HCT116 (cell line): ENCODE measurements at regions not wholly inside any gene's neighbourhood (a gene's known extent, or its start where the extent isn't known, plus 50 kb on each side); places are given as distances from the start of the nearest gene placed in this dataset.

ENCODE experiments used
- ATAC-seq: fragments of 200-7000 bp; cut with Tn5 transposase; 2 replicates; pipeline ENCODE4 v1.9.1; 2020; ENCODE audit warnings: mild to moderate bottlenecking, moderate library complexity
- BruUV-seq: library from RNA; stranded (reverse); fragments of 400-500 nt; replicated peaks from 2 replicates; lab custom pipeline; 2021; lab: Mats Ljungman, UMichigan
- CTCF ChIA-PET: fragments of 300-600 bp; sonication (Branson Sonifier 250); formaldehyde crosslinking; loops from one replicate; lab custom pipeline; 2021; ENCODE audit warnings: antibody characterized with exemption; lab: Charles Lee
- POLR2A ChIA-PET: fragments of 300-600, 350-600 bp; sonication (Branson Sonifier 250); formaldehyde crosslinking; loops from one replicate; lab custom pipeline; 2021; ENCODE audit warnings: antibody characterized with exemption; lab: Charles Lee
- RAD21 ChIA-PET, 2 experiments: fragments of 300-600 bp; sonication (Branson Sonifier 250); formaldehyde crosslinking; loops; one replicate each; lab custom pipeline; 2023; ENCODE audit warnings: low total read pairs in 2 of 2; ENCODE audit not compliant: uncharacterized antibody in 2 of 2, unreplicated experiment in 2 of 2, low non-redundant PET in 1 of 2; lab: Charles Lee
- DNase-seq: peaks from one replicate; pipeline ENCODE4 v3.0.0-alpha.2; 2010; ENCODE audit warnings: low read depth, low spot score
- H2AFZ ChIP-seq: fragments of 200-600 bp; shearing (Covaris generic), sonication (generic); 2 replicates; pipeline ENCODE4 v1.6.1; 2017; ENCODE audit warnings: low read depth, mixed run types, mixed read lengths, antibody characterized with exemption, low read length; ENCODE audit not compliant: poor library complexity, severe bottlenecking
- H3K27ac ChIP-seq: 2 replicates; pipeline ENCODE4 v1.5.1; 2012; ENCODE audit warnings: low read depth, low read length
- H3K27me3 ChIP-seq: fragments of 200-600 bp; sonication (generic); 2 replicates; pipeline ENCODE4 v1.6.1; 2016; ENCODE audit warnings: mixed run types, low read length, mixed read lengths; ENCODE audit not compliant: insufficient read depth
- H3K36me3 ChIP-seq, 2 experiments: fragments of 200-500 bp in 1 of 2; fragments of 200-600 bp in 1 of 2; sonication (Bioruptor generic) in 1 of 2; sonication (generic) in 1 of 2; 2 replicates each; pipeline versions ENCODE4 v1.5.1 to v1.6.1; 2014 to 2016; ENCODE audit warnings: low read length in 2 of 2, inconsistent platforms in 1 of 2, mixed read lengths in 1 of 2, mixed run types in 1 of 2; ENCODE audit not compliant: insufficient read depth in 2 of 2, control insufficient read depth in 1 of 2
- H3K4me1 ChIP-seq, 2 experiments: fragments of 200-600 bp in 1 of 2; sonication (generic) in 1 of 2; 2 replicates each; pipeline versions ENCODE4 v1.5.1 to v1.6.1; 2012 to 2017; ENCODE audit warnings: low read length in 2 of 2, inconsistent platforms in 1 of 2, mild to moderate bottlenecking in 1 of 2, mixed read lengths in 1 of 2, mixed run types in 1 of 2, moderate library complexity in 1 of 2; ENCODE audit not compliant: insufficient read depth in 2 of 2, control insufficient read depth in 1 of 2
- H3K4me2 ChIP-seq: fragments of 200-600 bp; sonication (generic); 2 replicates; pipeline ENCODE4 v1.6.1; 2017; ENCODE audit warnings: mixed run types, low read length, mixed read lengths
- H3K4me3 ChIP-seq, 2 experiments: fragments of 200-600 bp in 1 of 2; sonication (generic) in 1 of 2; replicated peaks in 1 of 2; 2 replicates each; pipeline ENCODE4 v1.5.1; 2011 to 2016; ENCODE audit warnings: low read length in 2 of 2, control low read depth in 1 of 2, low read depth in 1 of 2, mild to moderate bottlenecking in 1 of 2, mixed read lengths in 1 of 2, mixed run types in 1 of 2
- H3K79me2 ChIP-seq: fragments of 200-600 bp; sonication (generic); 2 replicates; pipeline ENCODE4 v1.6.1; 2017; ENCODE audit warnings: mild to moderate bottlenecking, mixed run types, low read length, moderate library complexity, mixed read lengths; ENCODE audit not compliant: insufficient read depth
- H3K9ac ChIP-seq: fragments of 200-600 bp; sonication (generic); 2 replicates; pipeline ENCODE4 v1.6.1; 2016; ENCODE audit warnings: low read length, mixed read lengths
- H3K9me2 ChIP-seq: fragments of 200-600 bp; sonication (generic), shearing (Covaris generic); 2 replicates; pipeline ENCODE4 v1.6.1; 2017; ENCODE audit warnings: mixed run types, mild to moderate bottlenecking, moderate library complexity; ENCODE audit not compliant: insufficient read depth
- H3K9me3 ChIP-seq, 2 experiments: fragments of 200-500 bp in 1 of 2; fragments of 200-600 bp in 1 of 2; sonication (Bioruptor generic) in 1 of 2; sonication (generic) in 1 of 2; 2 replicates each; pipeline ENCODE4 v1.6.1; 2014 to 2017; ENCODE audit warnings: low read length in 2 of 2, mixed read lengths in 2 of 2, inconsistent platforms in 1 of 2, low read depth in 1 of 2, mild to moderate bottlenecking in 1 of 2, mixed run types in 1 of 2, moderate library complexity in 1 of 2; ENCODE audit not compliant: control insufficient read depth in 1 of 2, insufficient read depth in 1 of 2
- H4K20me1 ChIP-seq: fragments of 200-600 bp; sonication (generic), shearing (Covaris generic); 2 replicates; pipeline ENCODE4 v1.6.1; 2017; ENCODE audit warnings: mixed run types, mild to moderate bottlenecking, moderate library complexity; ENCODE audit not compliant: insufficient read depth
- ATF3 ChIP-seq: IDR thresholded peaks from 2 replicates; pipeline ENCODE4 v1.6.1; 2012
- CTCF ChIP-seq, 3 experiments: fragments of 200-600 bp in 1 of 3; sonication (generic) in 1 of 3; IDR thresholded peaks in 2 of 3; conservative IDR thresholded peaks in 1 of 3; 2 replicates each; pipeline ENCODE4 v1.5.1; 2012 to 2017; ENCODE audit warnings: low read depth in 2 of 3, low read length in 2 of 3, antibody characterized with exemption in 1 of 3, borderline replicate concordance in 1 of 3, control low read depth in 1 of 3, mild to moderate bottlenecking in 1 of 3, mixed read lengths in 1 of 3, mixed run types in 1 of 3, moderate library complexity in 1 of 3; ENCODE audit not compliant: insufficient read depth in 1 of 3
- EGR1 ChIP-seq: IDR thresholded peaks from 2 replicates; pipeline ENCODE4 v1.6.1; 2012; ENCODE audit warnings: low read depth
- EZH2 ChIP-seq: fragments of 200-600 bp; sonication (generic); IDR thresholded peaks from 2 replicates; pipeline ENCODE4 v1.6.1; 2017; ENCODE audit warnings: antibody characterized with exemption, mixed run types
- FOSL1 ChIP-seq: IDR thresholded peaks from 2 replicates; pipeline ENCODE4 v1.6.1; 2012; ENCODE audit warnings: low read depth
- POLR2A ChIP-seq: IDR thresholded peaks from 2 replicates; pipeline ENCODE4 v1.7.0; 2011; ENCODE audit warnings: borderline replicate concordance; ENCODE audit not compliant: insufficient read depth, insufficient read length; ENCODE audit errors: extremely low read depth
- RAD21 ChIP-seq: IDR thresholded peaks from 2 replicates; pipeline ENCODE4 v1.6.1; 2012; ENCODE audit warnings: low read depth, mild to moderate bottlenecking
- SRF ChIP-seq: IDR thresholded peaks from 2 replicates; pipeline ENCODE4 v1.6.1; 2012; ENCODE audit warnings: low read depth
- TCF7L2 ChIP-seq: IDR thresholded peaks from 2 replicates; pipeline ENCODE4 v1.7.0; 2011; ENCODE audit warnings: borderline replicate concordance, inconsistent platforms; ENCODE audit not compliant: insufficient read depth, insufficient read length; ENCODE audit errors: extremely low read depth
- YY1 ChIP-seq: IDR thresholded peaks from 2 replicates; pipeline ENCODE4 v1.6.1; 2011; ENCODE audit warnings: low read length, low read depth, moderate library complexity, mild to moderate bottlenecking; ENCODE audit not compliant: insufficient replicate concordance; ENCODE audit errors: extremely low read depth
- ZBTB33 ChIP-seq: IDR thresholded peaks from 2 replicates; pipeline ENCODE4 v1.6.1; 2011; ENCODE audit warnings: mild to moderate bottlenecking, low read length, moderate library complexity; ENCODE audit not compliant: insufficient replicate concordance; ENCODE audit errors: extremely low read depth
- intact Hi-C: fragments of 100-400 bp; cut with micrococcal nuclease; formaldehyde crosslinking; loops from 2 replicates; pipeline ENCODE4 v1.10.0; 2022

GRCh38 chr3:118213892-118214291 lies 820.8 kb downstream of the IGSF11 start:
- no TSS peak for BruUV-seq
- DNase-seq = no peak
- CTCF ChIA-PET = no interaction called here
- H3K9ac ChIP-seq = no peak overlapping the region
- H3K27ac ChIP-seq = no peak overlapping the region
- RAD21 ChIA-PET = no interaction called here
- H2AFZ ChIP-seq = no peak overlapping the region
- no peaks in the 10 kb centered on the region for H3K9me2 ChIP-seq
- no peaks in the 10 kb centered on the region for H3K79me2 ChIP-seq
- H3K9me3 ChIP-seq = no peaks in the 10 kb centered on the region
- no peaks in the 10 kb centered on the region for H3K4me1 ChIP-seq
- POLR2A ChIA-PET = no interaction called here
- TF ChIP-seq POLR2A (no peak), YY1 (no peak), TCF7L2 (no peak), ATF3 (no peak)
- TF ChIP-seq, all 23 proteins: peak for 0
- no peaks in the 10 kb centered on the region for H3K36me3 ChIP-seq
- ATAC-seq = no peak
- intact Hi-C loops = no loop called here
- no peaks in the 10 kb centered on the region for H3K27me3 ChIP-seq
- no peaks in the 10 kb centered on the region for H4K20me1 ChIP-seq
- no peak overlapping the region for H3K4me2 ChIP-seq
- no peak overlapping the region for H3K4me3 ChIP-seq

- Histone ChIP-seq H3K4me3 (no peak overlapping the region), H3K4me2 (no peak overlapping the region), H3K27ac (no peak overlapping the region), H3K4me1 (no peaks in the 10 kb centered on the region), H3K9ac (no peak overlapping the region), H3K9me2 (no peaks in the 10 kb centered on the region), H3K27me3 (no peaks in the 10 kb centered on the region), H4K20me1 (no peaks in the 10 kb centered on the region), H3K36me3 (no peaks in the 10 kb centered on the region), H3K79me2 (no peaks in the 10 kb centered on the region), H3K9me3 (no peaks in the 10 kb centered on the region), H2AFZ (no peak overlapping the region)
- RAD21 ChIA-PET = no interaction called here
- BruUV-seq = no TSS peak
- ATAC-seq (no peak), DNase-seq (no peak)
- CTCF ChIA-PET = no interaction called here
- POLR2A ChIA-PET = no interaction called here
- intact Hi-C loops = no loop called here
- TF ChIP-seq RAD21 (no peak), ZBTB33 (no peak), SRF (no peak), EZH2 (no peak), TCF7L2 (no peak), FOSL1 (no peak), EGR1 (no peak), CTCF (IDR thresholded peaks at IDR 0.05 in 2 of 3, conservative IDR thresholded peaks at IDR 0.05 in 1 of 3; ENCODE audit: borderline replicate concordance in 1 of 3, insufficient read depth in 1 of 3, low read depth in 2 of 3, low read length in 2 of 3) (no peak)
Measured at GRCh38 chr3:118226206-118226605, 808.4 kb downstream of the IGSF11 start.
